ENCODE measurements at regions not wholly inside any gene's neighbourhood (a gene's known extent, or its start where the extent isn't known, plus 50 kb on each side); places are given as distances from the start of the nearest gene placed in this dataset.

- Histone ChIP-seq H3K27me3 (no peaks in the 10 kb centered on the region), H3K9me3 (no peaks in the 10 kb centered on the region), H3K4me1 (no peaks in the 10 kb centered on the region), H3K27ac (no peak overlapping the region), H3K4me3 (no peak overlapping the region), H3K36me3 (no peaks in the 10 kb centered on the region)
- 64 to 71% methylated on average over 2 of the region's 2 CpGs for WGBS, 2 donors
- TF ChIP-seq EP300 (IDR thresholded peaks at IDR 0.05) (no peak), POLR2AphosphoS5 (IDR thresholded peaks at IDR 0.05) (no peak), POLR2A (IDR thresholded peaks at IDR 0.05) (no peak)
- TF ChIP-seq, protein P1, sequence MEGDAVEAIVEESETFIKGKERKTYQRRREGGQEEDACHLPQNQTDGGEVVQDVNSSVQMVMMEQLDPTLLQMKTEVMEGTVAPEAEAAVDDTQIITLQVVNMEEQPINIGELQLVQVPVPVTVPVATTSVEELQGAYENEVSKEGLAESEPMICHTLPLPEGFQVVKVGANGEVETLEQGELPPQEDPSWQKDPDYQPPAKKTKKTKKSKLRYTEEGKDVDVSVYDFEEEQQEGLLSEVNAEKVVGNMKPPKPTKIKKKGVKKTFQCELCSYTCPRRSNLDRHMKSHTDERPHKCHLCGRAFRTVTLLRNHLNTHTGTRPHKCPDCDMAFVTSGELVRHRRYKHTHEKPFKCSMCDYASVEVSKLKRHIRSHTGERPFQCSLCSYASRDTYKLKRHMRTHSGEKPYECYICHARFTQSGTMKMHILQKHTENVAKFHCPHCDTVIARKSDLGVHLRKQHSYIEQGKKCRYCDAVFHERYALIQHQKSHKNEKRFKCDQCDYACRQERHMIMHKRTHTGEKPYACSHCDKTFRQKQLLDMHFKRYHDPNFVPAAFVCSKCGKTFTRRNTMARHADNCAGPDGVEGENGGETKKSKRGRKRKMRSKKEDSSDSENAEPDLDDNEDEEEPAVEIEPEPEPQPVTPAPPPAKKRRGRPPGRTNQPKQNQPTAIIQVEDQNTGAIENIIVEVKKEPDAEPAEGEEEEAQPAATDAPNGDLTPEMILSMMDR (IDR thresholded peaks at IDR 0.05): no peak
- DNase-seq: no peak
- intact Hi-C loops (cut with DNase I): no loop called here
These were observed 273.3 kb upstream of the LCORL start for GRCh38 chr4:18294846-18295245.

DNA sequence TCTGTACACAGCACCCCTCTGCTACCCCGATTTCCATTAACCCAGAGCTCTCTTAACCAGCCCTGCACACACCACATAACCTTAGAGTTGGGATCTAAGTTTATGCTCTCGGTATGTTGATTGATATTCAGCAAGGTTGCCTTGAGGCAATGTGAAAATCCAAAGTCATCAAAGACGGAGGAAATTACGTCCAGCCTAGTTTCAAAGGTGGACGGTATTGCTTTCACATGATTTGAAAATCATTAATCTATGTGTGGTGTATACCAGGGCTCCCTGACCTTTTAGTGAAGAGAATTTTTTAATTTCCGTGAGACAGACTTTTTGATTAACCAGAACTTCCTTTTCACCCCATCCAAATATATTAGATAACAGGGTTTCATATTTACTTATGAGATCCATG, 272.5 kb upstream of the LCORL start:
- Histone ChIP-seq H3K4me3 (no peak overlapping the region), H3K36me3 (no peaks in the 10 kb centered on the region), H3K9me3 (no peaks in the 10 kb centered on the region), H3K27ac (no peak overlapping the region), H3K4me1 (no peaks in the 10 kb centered on the region), H3K27me3 (no peaks in the 10 kb centered on the region)
- intact Hi-C loops (cut with DNase I): no loop called here
- DNase-seq: no peak
- 82 to 93% methylated on average over 6 of the region's 6 CpGs for WGBS, 2 donors
- TF ChIP-seq, protein P1 (IDR thresholded peaks at IDR 0.05): no peak
- TF ChIP-seq POLR2AphosphoS5 (IDR thresholded peaks at IDR 0.05) (no peak), POLR2A (IDR thresholded peaks at IDR 0.05) (no peak), EP300 (IDR thresholded peaks at IDR 0.05) (no peak)

DNA sequence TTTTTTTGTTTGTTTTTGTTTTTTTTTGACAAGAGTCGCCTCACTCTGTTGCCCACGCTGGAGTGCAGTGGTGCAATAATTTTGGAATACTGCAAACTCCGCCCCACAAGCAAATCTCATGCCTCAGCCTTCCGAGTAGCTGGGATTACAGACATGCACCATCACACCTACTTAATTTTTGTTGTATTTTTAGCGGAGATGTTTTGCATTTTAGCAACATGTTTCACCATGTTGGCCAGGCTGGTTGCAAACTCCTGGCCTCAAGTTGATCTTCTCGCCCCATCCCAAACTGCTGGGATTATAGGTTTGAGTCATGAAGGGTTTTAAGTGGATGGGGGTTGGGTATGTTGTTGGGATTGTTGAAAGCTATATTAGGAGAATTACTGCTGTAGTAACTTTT, 270.9 kb upstream of the LCORL start:
- no peaks in the 10 kb centered on the region for H3K36me3 ChIP-seq
- H3K4me3 ChIP-seq: no peak overlapping the region
- H3K4me1 ChIP-seq: no peaks in the 10 kb centered on the region
- intact Hi-C loops (cut with DNase I): no loop called here
- no peaks in the 10 kb centered on the region for H3K9me3 ChIP-seq
- no peaks in the 10 kb centered on the region for H3K27me3 ChIP-seq
- no peak overlapping the region for H3K27ac ChIP-seq
- no peak for DNase-seq
- TF ChIP-seq POLR2AphosphoS5 (IDR thresholded peaks at IDR 0.05): no peak
- no peak for TF ChIP-seq POLR2A (IDR thresholded peaks at IDR 0.05)
- TF ChIP-seq, protein P1 (IDR thresholded peaks at IDR 0.05): no peak
- TF ChIP-seq EP300 (IDR thresholded peaks at IDR 0.05): no peak
- WGBS, 2 donors: 87 to 88% methylated on average over 6 of the region's 6 CpGs

- TF ChIP-seq EP300 (IDR thresholded peaks at IDR 0.05) (no peak), POLR2AphosphoS5 (IDR thresholded peaks at IDR 0.05) (no peak), POLR2A (IDR thresholded peaks at IDR 0.05) (no peak)
- TF ChIP-seq, protein P1 (IDR thresholded peaks at IDR 0.05): no peak
- WGBS, 2 donors: 91 to 94% methylated on average over 2 of the region's 2 CpGs
- Histone ChIP-seq H3K27me3 (no peaks in the 10 kb centered on the region), H3K4me3 (no peak overlapping the region), H3K27ac (no peak overlapping the region), H3K36me3 (no peaks in the 10 kb centered on the region), H3K4me1 (no peaks in the 10 kb centered on the region), H3K9me3 (no peaks in the 10 kb centered on the region)
- no peak for DNase-seq
- intact Hi-C loops (cut with DNase I): no loop called here
These were observed 270.4 kb upstream of the LCORL start for GRCh38 chr4:18291981-18292380.

- Histone ChIP-seq H3K9me3 (no peaks in the 10 kb centered on the region), H3K4me3 (no peak overlapping the region), H3K4me1 (no peaks in the 10 kb centered on the region), H3K27ac (no peak overlapping the region), H3K36me3 (no peaks in the 10 kb centered on the region), H3K27me3 (no peaks in the 10 kb centered on the region)
- intact Hi-C loops (cut with DNase I): no loop called here
- WGBS, 2 donors: 33 to 78% methylated on average over 5 of the region's 5 CpGs
- no peak for DNase-seq
- TF ChIP-seq, protein P1 (IDR thresholded peaks at IDR 0.05): no peak
- no peak for TF ChIP-seq POLR2AphosphoS5 (IDR thresholded peaks at IDR 0.05)
- no peak for TF ChIP-seq EP300 (IDR thresholded peaks at IDR 0.05)
- TF ChIP-seq POLR2A (IDR thresholded peaks at IDR 0.05): no peak
These were observed 269.7 kb upstream of the LCORL start for GRCh38 chr4:18291256-18291655.

All from sigmoid colon (tissue), 6 donors.